Stimulated activated CD4-positive, alpha-beta T cell treated with anti-CD3 and anti-CD28 coated beads, Interleukin-2, amount 100 ng/mL, for 24 hours (primary cell): ENCODE measurements at regions not wholly inside any gene's neighbourhood (a gene's known extent, or its start where the extent isn't known, plus 50 kb on each side); places are given as distances from the start of the nearest gene placed in this dataset.
"Not testable (repeated sequence)": the region's sequence is repeated elsewhere in the genome, so short reads cannot be mapped to it uniquely, and the experiment has no call there.

ENCODE experiments used
- DNase-seq, 2 donors: peaks; one replicate each; pipeline ENCODE4 v3.0.0-alpha.2; 2020

DNA sequence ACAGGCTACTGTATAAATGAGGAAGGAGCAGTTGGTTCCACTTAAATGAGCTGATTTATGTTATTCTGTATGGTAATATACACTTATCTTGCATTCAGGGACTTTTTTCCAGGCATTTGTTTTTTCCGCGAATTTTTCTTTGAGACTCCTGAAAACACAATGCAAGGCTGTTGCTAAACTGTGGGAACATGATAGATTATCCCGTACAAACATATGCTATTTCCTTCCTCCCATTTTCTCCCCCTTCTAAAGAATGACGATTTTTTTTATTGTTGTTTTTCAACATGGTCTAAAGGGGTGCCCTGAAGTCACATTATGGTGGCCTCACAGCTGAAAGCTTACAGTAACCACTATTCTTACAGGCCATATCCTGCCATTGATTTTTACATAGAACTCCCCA, 523.9 kb upstream of the NRP1 start:
- no peak for DNase-seq

DNA sequence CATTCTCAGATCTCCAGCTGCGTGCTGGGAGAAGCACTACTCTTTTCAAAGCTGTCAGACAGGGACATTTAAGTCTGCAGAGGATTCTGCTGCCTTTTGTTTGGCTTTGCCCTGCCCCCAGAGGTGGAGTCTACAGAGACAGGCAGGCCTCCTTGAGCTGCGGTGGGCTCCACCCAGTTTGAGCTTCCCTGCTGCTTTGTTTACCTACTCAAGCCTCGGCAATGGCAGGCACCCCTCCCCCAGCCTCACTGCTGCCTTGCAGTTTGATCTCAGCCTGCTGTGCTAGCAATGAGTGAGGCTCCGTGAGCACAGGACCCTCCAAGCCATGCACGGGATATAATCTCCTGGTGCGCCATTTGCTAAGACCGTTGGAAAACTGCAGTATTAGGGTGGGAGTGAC, 518.8 kb upstream of the NRP1 start:
- DNase-seq: not testable (repeated sequence)

DNA sequence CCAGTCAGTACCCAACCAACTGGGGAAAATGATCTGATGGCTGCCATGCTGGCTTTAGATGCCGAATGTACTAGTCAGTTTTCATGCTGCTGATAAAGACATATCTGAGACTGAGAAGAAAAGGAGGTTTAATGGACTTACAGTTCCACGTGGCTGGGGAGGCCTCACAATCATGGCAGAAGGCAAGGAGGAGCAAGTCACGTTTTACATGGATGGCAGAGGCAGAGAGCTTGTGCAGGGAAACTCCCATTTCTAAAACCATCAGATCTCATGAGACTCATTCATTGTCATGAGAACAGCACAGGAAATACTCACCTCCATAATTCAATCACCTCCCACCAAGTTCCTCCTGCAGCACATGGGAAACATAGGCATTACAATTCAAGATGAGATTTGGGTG, 508.9 kb upstream of the NRP1 start:
- DNase-seq: no peak

DNA sequence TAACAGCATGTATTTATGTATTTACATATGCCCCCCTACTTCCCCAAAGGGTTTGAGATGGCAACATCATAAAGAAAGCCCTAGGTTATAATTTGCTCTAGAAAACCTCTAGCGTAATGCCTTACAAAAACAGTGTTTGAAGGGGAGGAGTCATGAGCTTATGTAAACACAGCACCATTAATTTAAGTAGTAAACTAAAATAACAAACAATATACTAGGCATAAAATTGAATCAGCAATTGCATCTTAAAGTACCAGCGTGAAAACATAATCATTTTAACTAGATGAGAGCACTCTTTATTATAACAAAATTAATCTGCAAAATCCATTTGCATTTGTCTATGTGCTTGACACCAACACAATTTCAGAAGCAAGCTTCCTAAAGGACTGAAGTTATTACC, 507.2 kb upstream of the NRP1 start:
- DNase-seq: no peak

DNA sequence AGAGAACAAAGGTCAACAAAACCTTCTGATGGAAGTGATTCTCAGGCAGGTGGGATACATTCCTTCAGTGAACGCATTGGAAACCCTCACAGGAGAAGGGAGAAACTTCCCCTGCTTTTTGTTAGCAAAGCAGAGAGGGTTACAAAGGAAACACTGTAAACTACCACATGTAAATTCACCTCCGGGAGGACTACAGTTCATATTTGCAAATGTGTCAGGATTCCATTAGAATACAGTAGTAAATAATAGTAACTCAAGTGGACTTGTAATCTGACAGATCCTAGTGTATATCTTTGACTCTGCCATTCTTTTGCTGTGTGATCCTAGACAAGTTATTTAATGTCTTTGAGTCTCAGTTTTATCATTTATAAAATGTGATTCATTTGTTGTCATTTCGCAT, 504.3 kb upstream of the NRP1 start:
- DNase-seq: no peak

DNA sequence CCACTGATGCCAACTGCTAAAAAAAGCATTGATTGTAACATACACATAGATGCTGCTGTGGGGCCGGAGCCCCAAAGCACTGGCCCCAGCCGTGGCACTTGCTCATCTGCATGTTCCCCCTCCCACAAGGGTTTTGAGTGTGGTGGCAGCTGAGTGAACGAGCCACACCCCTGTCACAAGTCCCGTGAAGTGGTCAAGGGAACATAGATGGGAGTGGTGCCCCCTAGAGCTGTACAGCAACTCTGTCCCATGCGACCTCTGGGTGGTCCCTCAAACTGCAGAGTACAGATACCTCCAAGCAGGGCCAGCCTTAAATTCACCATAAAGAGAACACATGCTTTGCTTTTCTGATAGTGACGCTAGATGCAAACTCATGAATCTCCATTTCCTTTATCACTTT, 503.3 kb upstream of the NRP1 start:
- no peak for DNase-seq

DNA sequence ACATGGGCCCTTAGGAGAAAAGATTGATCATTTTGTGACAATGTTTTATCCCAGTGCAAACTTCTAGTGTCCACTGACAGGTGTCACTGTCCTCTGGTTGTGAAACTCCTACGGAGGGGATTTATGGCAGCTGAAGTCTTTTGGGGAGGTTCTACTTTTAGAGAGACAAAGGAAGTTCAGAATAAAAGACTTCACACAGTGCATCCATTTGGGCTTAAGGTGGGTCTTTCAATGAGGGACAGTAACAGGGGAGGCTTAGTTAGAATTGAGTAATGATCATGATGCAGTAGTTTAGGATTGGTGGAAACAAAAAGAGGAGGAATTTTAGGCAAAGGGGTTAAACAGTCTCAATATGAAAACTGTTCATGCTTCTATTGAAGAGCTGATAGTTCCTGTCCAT, 501.1 kb upstream of the NRP1 start:
- no peak for DNase-seq

DNA sequence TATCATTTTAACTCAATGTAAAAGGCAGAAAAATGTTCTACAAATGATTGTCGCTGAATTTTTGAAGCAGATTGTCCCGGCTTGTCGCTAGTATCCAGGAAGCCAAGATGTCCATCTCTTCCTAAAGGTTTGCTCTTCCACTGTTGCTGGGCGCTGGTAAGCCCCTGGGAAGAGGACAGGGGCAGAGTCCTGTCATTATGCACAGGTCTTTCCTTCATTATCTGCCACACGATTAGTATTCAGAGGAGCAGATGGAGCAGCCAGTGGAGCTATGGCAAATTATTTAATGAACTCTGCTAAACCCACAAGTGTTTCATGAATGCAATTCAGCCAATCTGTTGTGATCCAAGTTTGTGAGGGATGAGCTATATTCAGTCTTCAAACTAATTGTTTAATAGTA, 499.1 kb upstream of the NRP1 start:
- DNase-seq: no peak

DNA sequence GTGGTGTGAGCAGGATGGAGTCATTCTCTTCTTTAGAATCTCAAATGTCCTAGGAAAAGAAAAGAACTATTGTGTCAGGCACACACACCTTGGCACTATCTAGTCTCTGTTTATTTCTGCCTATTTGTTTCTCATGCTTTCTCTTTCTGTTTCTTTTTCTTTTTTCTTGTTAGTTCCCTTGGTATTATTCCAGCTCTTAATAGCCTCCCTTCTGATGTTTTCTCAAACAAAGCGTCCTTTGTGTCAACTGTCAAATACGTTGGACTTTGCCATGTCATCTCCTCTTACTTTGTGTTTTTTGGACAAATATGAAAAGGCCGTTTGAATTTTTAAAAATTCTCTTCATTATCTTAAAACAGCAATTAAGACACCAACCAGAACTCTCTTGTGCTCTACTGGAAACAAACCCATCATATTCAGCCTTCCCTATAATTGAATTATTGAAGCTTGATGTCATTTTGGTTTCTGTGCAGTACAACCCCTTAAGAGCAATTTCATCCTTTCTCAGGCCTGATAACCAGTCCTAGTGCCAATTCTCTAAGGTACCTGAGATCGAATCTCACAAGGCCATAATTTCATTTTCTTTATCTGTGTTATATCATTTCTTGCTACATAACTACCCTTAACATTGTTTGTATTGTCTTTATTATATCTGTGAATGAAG, 497.8 kb upstream of the NRP1 start:
- DNase-seq: no peak

DNA sequence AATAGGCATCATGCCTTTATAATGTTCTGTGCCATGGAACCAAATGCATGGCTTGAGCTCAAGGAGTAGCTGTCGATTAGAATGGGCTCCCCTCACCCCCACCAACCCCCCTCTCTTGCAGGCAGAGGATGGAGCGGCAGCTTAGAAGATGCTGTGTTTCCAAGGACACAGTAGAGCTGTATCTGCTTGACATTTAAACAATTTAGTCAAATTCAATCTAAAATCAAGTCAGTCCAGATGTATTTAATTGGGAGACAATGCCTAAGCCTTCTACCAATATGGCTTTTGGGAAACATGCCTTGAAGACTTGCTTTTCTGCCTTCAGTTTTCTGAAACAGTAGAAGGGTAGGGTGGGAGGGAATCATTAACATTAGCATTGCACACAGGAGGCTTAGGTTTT, 497.1 kb upstream of the NRP1 start:
- DNase-seq: no peak

DNA sequence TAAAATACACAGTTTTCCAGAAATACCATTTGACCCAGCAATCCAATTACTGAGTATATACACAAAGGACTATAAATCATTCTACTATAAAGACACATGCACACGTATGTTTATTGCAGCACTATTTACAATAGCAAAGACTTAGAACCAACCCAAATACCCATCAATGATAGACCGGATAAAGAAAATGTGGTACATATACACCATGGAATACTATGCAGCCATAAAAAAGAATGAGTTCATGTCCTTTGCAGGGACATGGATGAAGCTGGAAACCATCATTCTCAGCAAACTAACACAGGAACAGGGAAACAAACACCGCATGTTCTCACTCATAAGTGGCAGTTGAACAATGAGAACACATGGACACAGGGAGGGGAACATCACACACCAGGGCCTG, 495.4 kb upstream of the NRP1 start:
- not testable (repeated sequence) for DNase-seq

DNA sequence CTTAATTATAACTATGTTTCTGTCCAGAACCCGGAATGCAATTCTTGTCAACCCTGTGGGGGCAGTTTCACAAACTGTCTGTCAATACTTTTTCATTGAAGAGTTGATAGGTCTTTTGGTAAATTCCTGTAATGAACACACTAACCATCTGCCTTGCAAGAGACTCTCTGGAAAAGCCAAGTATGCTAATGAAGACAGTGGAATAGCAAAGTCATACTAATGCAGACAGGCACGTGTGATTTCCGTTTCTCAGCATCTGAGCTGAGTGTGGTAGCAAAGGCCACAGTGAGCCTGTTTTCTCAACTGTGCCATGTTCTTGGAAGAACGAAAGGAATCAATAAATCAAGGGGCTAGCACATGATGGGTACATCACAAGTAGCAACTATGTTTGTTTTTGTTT, 494.1 kb upstream of the NRP1 start:
- no peak for DNase-seq

DNA sequence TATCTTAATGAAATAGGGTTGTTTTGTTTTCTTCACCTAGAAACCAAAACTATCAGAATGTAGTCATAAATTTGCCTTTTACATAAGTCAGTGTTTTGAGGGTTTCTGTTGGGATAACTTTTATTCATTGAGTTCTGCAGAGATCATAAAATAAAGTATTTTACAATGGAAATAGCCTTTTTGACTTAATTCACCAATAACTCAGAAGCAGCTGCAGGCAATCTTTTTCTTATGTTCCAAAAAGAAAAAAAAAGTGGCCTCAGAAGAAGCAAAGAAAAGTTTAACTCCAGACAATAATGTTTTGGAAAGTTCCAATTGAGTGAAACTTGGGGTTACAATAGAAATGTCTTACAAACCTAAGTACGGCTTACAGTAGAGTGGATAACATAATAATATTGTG, 491.7 kb upstream of the NRP1 start:
- DNase-seq: no peak

DNA sequence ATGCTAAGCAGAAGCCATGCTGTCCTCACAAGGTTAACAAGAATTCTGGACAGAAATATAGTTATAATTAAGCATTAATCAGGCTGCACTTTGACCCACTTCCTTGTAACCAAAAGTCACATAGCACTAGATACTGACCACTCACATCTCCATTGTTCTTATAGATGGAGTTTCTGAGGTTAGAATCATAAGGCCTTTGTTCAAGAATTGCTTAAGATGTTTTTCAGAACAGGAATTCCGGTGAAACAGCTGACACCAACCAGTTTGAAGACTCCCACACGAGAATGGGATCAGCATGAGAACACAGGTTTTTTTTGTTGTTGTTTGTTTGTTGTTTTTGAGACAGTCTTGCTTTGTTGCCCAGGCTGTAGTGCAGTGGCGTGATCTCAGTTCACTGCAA, 488.3 kb upstream of the NRP1 start:
- no peak for DNase-seq

DNA sequence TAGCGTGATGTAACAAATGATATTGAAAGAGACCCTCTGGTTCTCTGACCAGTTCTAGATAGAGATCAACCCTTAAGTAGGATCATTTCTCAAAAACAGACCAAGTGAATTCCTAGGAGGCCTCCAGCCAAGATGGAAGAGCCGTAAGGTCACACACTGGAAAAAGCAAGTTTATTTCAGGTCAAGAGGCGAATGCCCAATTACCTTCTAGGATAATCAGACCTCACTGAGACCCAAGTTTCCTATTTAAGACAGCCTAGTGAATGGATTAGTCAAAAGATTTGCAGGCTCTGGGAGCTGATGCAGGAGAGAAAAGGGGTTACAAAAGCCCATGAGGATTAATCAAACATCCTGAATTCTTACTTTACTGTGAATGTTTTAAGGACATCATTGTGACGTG, 486.1 kb upstream of the NRP1 start:
- no peak for DNase-seq

DNA sequence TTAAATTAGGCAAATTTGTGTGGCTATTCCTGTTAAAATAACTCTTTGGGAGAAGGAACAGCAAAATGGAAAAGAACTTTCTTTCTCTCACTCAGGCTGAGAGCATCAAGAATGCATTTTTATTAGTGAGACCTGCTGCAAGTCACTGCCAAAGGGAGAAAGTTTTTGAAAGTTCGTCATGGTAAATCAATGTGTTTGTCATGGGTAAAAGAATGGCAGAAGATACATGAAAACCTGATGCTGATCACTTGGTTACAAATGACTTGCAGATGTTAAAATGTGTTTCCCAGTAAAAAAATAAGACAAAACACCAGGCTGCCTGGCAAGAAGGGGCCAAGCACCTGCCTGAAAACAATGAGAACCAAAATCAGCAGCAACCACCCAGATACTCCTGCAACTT, 484.7 kb upstream of the NRP1 start:
- no peak for DNase-seq

DNA sequence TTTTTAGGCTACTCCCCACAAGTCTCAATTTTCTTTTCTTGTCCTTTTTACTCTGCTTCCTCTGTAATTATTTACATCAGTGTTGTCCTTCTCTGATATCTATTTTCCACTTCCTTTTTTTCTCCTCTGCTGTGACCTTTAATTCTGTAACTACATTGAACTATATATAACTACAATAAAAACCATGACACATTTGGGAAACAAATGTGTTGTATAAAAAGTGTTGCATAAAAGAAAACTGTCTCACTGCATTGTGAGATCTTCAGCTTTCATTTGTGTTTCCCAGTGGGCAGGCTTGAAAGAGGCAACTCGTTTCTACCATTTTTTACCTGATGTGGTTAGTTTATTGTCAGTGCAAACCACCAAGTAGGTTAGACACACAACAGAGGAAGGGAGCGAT, 483.9 kb upstream of the NRP1 start:
- no peak for DNase-seq

DNA sequence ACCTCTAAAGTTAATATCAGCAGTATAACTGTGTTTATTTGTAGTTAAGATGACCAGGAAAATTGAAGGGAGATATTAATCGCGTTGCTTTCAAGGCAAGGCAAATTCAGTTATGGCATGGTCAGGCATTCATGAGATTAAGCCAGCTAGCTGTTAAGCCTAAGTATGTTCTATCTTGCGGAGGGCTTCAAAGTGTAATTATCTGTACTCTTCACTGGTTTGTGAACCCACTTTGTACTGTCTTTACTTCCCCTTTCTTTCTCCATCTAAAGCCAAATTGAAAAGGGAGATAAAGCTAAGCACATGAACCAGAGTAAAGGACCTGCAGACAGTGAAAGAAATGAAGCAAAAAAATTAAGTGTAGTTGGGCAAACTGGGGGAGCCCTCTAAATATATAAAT, 483.1 kb upstream of the NRP1 start:
- no peak for DNase-seq

DNA sequence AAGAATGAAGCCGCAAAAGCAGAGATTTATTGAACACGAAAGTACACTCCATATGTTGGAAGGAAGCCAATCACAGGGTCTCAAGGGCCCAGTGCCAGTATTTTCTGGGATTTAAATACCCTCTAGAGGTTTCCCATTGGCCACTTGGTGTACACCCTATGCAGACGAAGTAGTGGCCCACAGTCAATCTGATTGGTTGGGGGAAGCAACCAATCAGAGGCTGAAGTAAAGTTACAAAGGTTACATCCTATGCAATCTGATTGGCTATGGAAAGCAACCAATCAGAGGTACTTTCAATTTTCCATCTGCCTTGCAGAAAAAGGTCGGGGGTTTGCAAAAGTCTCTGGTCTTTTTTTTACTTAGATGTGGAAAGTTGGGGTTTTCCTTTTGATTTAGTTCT, 481.3 kb upstream of the NRP1 start:
- no peak for DNase-seq

DNA sequence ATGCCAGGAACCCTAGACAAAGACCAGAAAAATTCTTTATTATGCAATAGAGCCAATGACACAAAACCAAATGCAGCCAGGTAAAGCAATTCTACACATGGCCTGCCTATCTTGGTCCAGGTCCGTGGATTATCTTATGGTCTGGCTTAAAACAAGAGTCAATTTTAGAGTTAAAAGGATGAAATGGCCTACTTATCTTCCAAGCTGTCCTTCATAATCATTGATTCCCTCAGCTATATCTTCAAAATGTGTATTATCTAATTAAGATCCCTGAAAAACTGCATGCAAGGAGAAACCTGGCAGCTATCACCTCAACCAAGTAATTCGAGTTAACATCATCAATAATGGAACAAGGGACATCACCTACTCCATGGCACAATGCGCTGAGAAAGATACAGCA, 479.4 kb upstream of the NRP1 start:
- DNase-seq: no peak

DNA sequence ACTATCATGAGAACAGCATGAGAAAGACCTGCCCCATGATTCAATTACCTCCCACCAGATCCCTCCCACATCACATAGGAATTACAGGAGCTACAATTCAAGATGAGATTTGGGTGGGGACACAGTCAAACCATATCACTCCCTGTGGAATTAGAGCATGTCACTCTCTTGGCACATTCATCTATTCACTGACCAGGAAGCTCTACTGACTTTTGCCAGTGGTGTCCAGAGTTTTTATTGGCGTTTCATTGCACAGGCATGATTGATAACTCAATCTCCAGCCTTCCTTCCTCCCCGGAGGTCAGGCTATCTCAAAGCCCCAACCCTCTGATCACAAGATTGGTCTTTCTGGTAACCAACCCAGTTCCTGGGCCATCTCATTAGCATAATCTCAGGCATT, 478.9 kb upstream of the NRP1 start:
- DNase-seq: no peak

DNA sequence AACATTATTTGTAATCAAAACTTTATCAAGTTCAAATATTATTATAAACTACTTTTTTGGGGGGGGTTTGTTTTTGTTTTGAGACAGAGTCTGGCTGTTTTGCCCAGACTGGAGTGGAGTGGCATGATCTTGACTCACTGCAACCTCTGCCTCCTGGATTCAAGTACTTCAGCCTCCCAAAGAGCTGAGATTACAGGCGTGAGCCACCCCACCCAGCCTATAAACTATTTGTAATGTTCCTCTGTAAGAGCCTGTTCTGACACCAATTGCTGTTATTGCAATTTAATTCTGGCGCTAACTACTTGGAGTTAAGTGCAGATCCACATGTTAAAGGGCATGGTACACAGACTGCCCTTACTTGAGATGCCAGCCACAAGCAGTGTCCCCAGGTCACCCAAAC, 478.1 kb upstream of the NRP1 start:
- DNase-seq: no peak

DNA sequence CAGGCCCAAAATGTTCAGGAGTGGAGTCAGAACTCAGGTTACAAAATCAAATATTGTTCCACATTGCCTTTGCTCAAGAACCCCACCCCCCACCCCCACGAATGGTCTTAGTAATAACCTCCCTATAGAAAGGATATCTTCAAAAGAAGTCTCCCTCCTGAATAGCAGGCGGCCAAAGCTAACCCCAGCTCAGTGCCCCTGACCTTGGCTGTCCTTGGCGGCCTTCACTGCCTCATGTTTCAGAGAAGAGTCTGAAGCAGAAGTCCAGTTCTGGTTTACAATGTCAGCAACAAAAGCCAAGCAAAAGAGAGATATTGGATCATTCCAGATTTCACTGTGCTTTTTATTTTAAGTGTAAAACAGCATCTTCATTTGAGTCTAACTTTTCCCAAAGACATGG, 476.5 kb upstream of the NRP1 start:
- DNase-seq: no peak

DNA sequence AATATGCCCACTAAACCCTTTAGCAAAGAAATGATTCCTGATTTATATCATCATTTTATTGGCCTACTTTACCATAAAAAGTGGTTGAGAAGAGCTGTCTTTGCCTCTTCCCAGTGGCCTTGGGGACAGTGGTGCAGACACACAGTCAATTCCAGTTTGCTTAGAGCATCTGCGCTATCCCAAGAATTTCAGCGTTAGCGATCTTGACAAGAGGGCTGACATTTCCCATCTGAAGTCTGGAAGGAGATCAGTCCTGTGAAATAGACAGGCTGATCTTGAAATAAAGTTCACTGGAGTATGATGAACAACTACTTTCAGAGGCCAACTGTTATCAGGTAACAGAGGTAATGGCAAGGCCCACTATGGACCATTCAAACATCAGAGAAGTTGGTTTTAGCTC, 475.3 kb upstream of the NRP1 start:
- DNase-seq: no peak

DNA sequence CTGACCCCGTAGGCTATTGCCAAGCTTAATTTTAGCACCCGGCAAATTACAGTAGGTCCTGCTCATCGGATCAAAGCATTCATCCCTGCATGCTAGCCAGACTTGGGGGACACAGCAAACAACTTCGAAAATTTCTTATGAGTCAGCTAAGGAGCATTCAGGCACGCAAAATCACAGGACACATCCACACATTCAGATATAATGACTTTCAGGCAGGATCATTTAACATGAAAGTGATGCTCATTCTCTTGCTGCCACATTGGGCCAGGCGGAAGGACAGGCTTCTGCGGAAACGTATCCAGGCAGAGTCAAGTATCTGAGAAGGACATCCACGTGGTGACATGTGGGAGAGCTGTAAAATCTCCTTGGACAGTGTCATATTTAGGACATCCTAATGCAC, 474.0 kb upstream of the NRP1 start:
- DNase-seq: no peak
